NCI-H1930 (cell line): ENCODE measurements at regions not wholly inside any gene's neighbourhood (a gene's known extent, or its start where the extent isn't known, plus 50 kb on each side); places are given as distances from the start of the nearest gene placed in this dataset.

ENCODE experiments used
- DNase-seq, 2 experiments: peaks; one replicate each; lab custom pipeline; 2025; lab: John Stamatoyannopoulos, UW

DNA sequence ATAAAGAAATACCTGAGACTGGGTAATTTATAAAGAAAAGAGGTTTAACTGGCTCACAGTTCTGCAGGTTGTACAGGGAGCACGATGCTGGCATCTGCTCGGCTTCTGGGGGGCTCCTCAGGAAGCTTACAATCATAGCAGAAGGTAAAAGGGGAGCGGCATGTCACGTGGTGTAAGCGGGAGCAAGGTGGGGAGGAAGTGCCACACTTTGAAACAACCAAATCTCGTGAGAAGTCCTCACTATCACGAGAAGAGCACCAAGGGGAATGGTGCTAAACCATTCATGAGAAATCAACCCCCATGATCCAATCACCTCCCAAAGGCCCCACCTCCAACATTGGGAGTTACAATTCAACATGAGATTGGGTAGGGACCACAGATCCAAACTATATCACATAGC lies 67.7 kb downstream of the AKR1B1 start:
- no peak for DNase-seq

GRCh38 chr7:134388336-134389019 lies 70.4 kb downstream of the AKR1B1 start:
- DNase-seq: no peak

GRCh38 chr7:134378562-134378961 lies 61.8 kb upstream of the SLC35B4 start:
- no peak for DNase-seq

GRCh38 chr7:134376693-134377092 lies 60.0 kb upstream of the SLC35B4 start:
- no peak for DNase-seq

- DNase-seq: no peak
Observed at GRCh38 chr7:134375206-134375605, 58.5 kb upstream of the SLC35B4 start.

- no peak for DNase-seq
Observed at GRCh38 chr7:134374791-134375190, 58.1 kb upstream of the SLC35B4 start.

DNA sequence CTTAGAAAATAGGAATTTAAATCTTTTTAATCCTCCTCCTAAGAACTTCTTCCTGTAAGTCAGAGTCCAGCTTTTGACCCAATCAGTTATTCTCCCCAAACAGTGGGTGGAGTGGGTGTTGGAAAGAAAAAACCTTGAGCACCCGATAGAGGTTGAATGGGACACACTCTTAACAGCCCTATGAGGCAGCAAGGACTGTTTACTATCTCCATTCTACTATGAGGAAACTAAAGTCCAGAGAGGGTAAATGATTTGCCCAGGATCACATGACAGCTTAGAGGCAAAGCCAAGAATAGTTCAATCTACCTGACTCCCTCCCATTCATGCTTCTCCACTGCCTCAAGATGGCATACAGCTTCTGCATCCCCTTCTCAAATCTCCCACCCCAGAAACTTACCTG lies 57.6 kb upstream of the SLC35B4 start:
- no peak for DNase-seq

- DNase-seq: no peak
Observed at GRCh38 chr7:134372858-134373257, 56.1 kb upstream of the SLC35B4 start.

- DNase-seq: no peak
Observed at GRCh38 chr7:134371971-134372370, 55.2 kb upstream of the SLC35B4 start.

GRCh38 chr7:134371536-134371935 lies 54.8 kb upstream of the SLC35B4 start:
- DNase-seq: peak; percentile 21 to 53

- DNase-seq: no peak
Observed at GRCh38 chr7:134370135-134370534, 53.4 kb upstream of the SLC35B4 start.

DNA sequence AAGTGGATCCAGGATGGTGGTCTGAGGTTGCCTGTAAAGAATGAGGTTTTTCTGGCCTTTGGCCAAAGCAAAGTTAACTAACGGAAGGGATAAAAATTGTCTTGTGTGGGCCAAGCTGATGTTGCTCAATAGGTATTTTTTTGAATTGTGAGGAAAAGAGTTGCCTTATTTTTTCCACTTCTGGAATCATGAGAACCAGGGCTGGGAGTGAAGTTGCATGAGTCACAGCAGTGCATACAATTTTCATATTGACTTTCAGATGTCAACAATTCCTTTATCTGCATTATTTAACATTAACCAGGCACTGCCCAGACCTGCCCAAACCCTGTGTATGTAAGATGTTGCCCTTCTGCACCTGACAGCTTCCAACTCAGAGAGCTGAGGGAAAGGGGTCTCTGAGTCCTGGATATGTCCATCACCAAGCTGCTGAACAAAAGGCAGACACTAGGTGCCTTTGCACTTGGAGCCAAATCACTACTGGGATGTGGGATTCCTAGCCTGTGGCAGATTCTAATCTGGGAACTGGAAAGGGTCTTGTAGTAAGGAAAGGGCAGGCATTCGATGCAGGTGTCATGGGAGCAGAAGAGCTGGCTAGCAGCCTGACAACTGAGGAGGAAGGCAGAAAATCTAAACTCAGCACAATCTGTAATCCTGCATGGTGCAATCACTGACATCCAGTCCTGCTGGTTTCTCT lies 52.3 kb upstream of the SLC35B4 start:
- peak; percentile 9 to 23 for DNase-seq

- no peak for DNase-seq
Observed at GRCh38 chr7:134367956-134368749, 51.4 kb upstream of the SLC35B4 start.
